WERI-Rb-1 (cell line): ENCODE measurements at regions not wholly inside any gene's neighbourhood (a gene's known extent, or its start where the extent isn't known, plus 50 kb on each side); places are given as distances from the start of the nearest gene placed in this dataset.

Source experiments
- DNase-seq: peaks from one replicate; pipeline ENCODE4 v3.0.0-alpha.2; 2020
- H3K27ac ChIP-seq: fragments of 250-450 bp; sonication (Bioruptor Pico); 2 replicates; pipeline ENCODE4 v1.5.1; 2020; ENCODE audit warnings: mild to moderate bottlenecking, moderate library complexity
- H3K27me3 ChIP-seq: fragments of 250-450 bp; sonication (Bioruptor Pico); 2 replicates; pipeline ENCODE4 v1.5.1; 2021; ENCODE audit warnings: mild to moderate bottlenecking, low read depth, moderate library complexity; ENCODE audit not compliant: insufficient read depth, severe bottlenecking
- H3K36me3 ChIP-seq: fragments of 250-450 bp; sonication (Bioruptor Pico); 2 replicates; pipeline ENCODE4 v1.5.1; 2020; ENCODE audit warnings: mild to moderate bottlenecking, moderate library complexity
- H3K4me3 ChIP-seq: 2 replicates; pipeline ENCODE4 v1.5.1; 2011; ENCODE audit warnings: low read depth, mild to moderate bottlenecking, control low read depth, low read length
- H3K9me3 ChIP-seq: fragments of 250-450 bp; sonication (Bioruptor Pico); 2 replicates; pipeline ENCODE4 v1.5.1; 2021; ENCODE audit warnings: mild to moderate bottlenecking, moderate library complexity; ENCODE audit not compliant: severe bottlenecking
- CTCF ChIP-seq: IDR thresholded peaks from 2 replicates; pipeline ENCODE4 v1.5.1; 2011; ENCODE audit warnings: low read depth, mild to moderate bottlenecking, control low read depth, inconsistent platforms, low read length

- TF ChIP-seq CTCF: no peak
- Histone ChIP-seq H3K27me3 (peaks cover 2% of the 10 kb centered on the region), H3K4me3 (no peak overlapping the region), H3K27ac (no peak overlapping the region), H3K9me3 (no peaks in the 10 kb centered on the region), H3K36me3 (no peaks in the 10 kb centered on the region)
- DNase-seq: no peak
Observed at GRCh38 chrX:9131066-9131465, 97.1 kb upstream of the FAM9B start.

- DNase-seq: peak; percentile 12
- no peaks in the 10 kb centered on the region for H3K36me3 ChIP-seq
- TF ChIP-seq CTCF: no peak
- H3K4me3 ChIP-seq: no peak overlapping the region
- peaks cover 5% of the 10 kb centered on the region for H3K27me3 ChIP-seq
- no peak overlapping the region for H3K27ac ChIP-seq
- no peaks in the 10 kb centered on the region for H3K9me3 ChIP-seq
Observed at GRCh38 chrX:9132036-9132638, 98.2 kb upstream of the FAM9B start.

GRCh38 chrX:9133426-9133825, 99.5 kb upstream of the FAM9B start:
- no peak for TF ChIP-seq CTCF
- Histone ChIP-seq H3K27ac (no peak overlapping the region), H3K4me3 (no peak overlapping the region), H3K9me3 (no peaks in the 10 kb centered on the region), H3K27me3 (peaks cover 5% of the 10 kb centered on the region), H3K36me3 (no peaks in the 10 kb centered on the region)
- no peak for DNase-seq

GRCh38 chrX:9134366-9134765, 100.4 kb upstream of the FAM9B start:
- DNase-seq: no peak

GRCh38 chrX:9135901-9136510, 102.1 kb upstream of the FAM9B start:
- Histone ChIP-seq H3K27ac (no peak overlapping the region), H3K36me3 (no peaks in the 10 kb centered on the region), H3K9me3 (no peaks in the 10 kb centered on the region), H3K27me3 (peaks cover 3% of the 10 kb centered on the region), H3K4me3 (no peak overlapping the region)
- TF ChIP-seq CTCF: no peak
- peak; percentile 28 for DNase-seq

More at GRCh38 chrX:9134366-9134765, 100.4 kb upstream of the FAM9B start:
- Histone ChIP-seq H3K27ac (no peak overlapping the region), H3K27me3 (peaks cover 5% of the 10 kb centered on the region), H3K4me3 (no peak overlapping the region), H3K9me3 (no peaks in the 10 kb centered on the region), H3K36me3 (no peaks in the 10 kb centered on the region)
- TF ChIP-seq CTCF: no peak

GRCh38 chrX:9137152-9137551, 103.2 kb upstream of the FAM9B start:
- H3K27me3 ChIP-seq: peaks cover 3% of the 10 kb centered on the region
- DNase-seq: no peak
- H3K4me3 ChIP-seq: no peak overlapping the region
- no peak overlapping the region for H3K27ac ChIP-seq
- no peaks in the 10 kb centered on the region for H3K9me3 ChIP-seq
- no peaks in the 10 kb centered on the region for H3K36me3 ChIP-seq
- TF ChIP-seq CTCF: no peak
